ENCODE measurements at regions not wholly inside any gene's neighbourhood (a gene's known extent, or its start where the extent isn't known, plus 50 kb on each side); places are given as distances from the start of the nearest gene placed in this dataset.
"Not testable (repeated sequence)": the region's sequence is repeated elsewhere in the genome, so short reads cannot be mapped to it uniquely, and the experiment has no call there.

GRCh38 chr2:217593732-217594131 lies 409.1 kb downstream of the TNS1 start:
- DNase-seq (ENCODE audit: low read depth, low spot score) = peak; percentile 9

- DNase-seq (ENCODE audit: low read depth, low spot score) = no peak
These were observed 414.5 kb downstream of the TNS1 start for GRCh38 chr2:217588266-217588665.

GRCh38 chr2:217585362-217585761 lies 417.4 kb downstream of the TNS1 start:
- DNase-seq (ENCODE audit: low read depth, low spot score) = no peak

- not testable (repeated sequence) for DNase-seq (ENCODE audit: low read depth, low spot score)
These were observed 422.4 kb downstream of the TNS1 start for GRCh38 chr2:217580407-217580806.

- no peak for DNase-seq (ENCODE audit: low read depth, low spot score)
These were observed 429.2 kb downstream of the TNS1 start for GRCh38 chr2:217573571-217573970.

GRCh38 chr2:217570394-217570793 lies 432.4 kb downstream of the TNS1 start:
- no peak for DNase-seq (ENCODE audit: low read depth, low spot score)

- DNase-seq (ENCODE audit: low read depth, low spot score) = no peak
These were observed 434.4 kb downstream of the TNS1 start for GRCh38 chr2:217568289-217568971.

- DNase-seq (ENCODE audit: low read depth, low spot score) = no peak
These were observed 439.2 kb downstream of the TNS1 start for GRCh38 chr2:217563565-217563964.

GRCh38 chr2:217562871-217563480 lies 439.8 kb downstream of the TNS1 start:
- DNase-seq (ENCODE audit: low read depth, low spot score) = no peak

GRCh38 chr2:217559084-217559483 lies 443.7 kb downstream of the TNS1 start:
- DNase-seq (ENCODE audit: low read depth, low spot score) = no peak

GRCh38 chr2:217555081-217555876 lies 447.5 kb downstream of the TNS1 start:
- no peak for DNase-seq (ENCODE audit: low read depth, low spot score)

GRCh38 chr2:217553679-217554078 lies 449.1 kb downstream of the TNS1 start:
- no peak for DNase-seq (ENCODE audit: low read depth, low spot score)

- DNase-seq (ENCODE audit: low read depth, low spot score) = no peak
These were observed 449.6 kb downstream of the TNS1 start for GRCh38 chr2:217553202-217553601.

GRCh38 chr2:217552081-217552480 lies 450.7 kb downstream of the TNS1 start:
- DNase-seq (ENCODE audit: low read depth, low spot score) = no peak

- peak; percentile 40 for DNase-seq (ENCODE audit: low read depth, low spot score)
These were observed 451.4 kb downstream of the TNS1 start for GRCh38 chr2:217551252-217551899.

- DNase-seq (ENCODE audit: low read depth, low spot score) = no peak
These were observed 463.7 kb downstream of the TNS1 start for GRCh38 chr2:217539126-217539525.

- DNase-seq (ENCODE audit: low read depth, low spot score) = no peak
These were observed 464.1 kb downstream of the TNS1 start for GRCh38 chr2:217538719-217539118.

GRCh38 chr2:217535957-217536708 lies 466.7 kb downstream of the TNS1 start:
- DNase-seq (ENCODE audit: low read depth, low spot score) = no peak

- DNase-seq (ENCODE audit: low read depth, low spot score) = no peak
These were observed 472.3 kb downstream of the TNS1 start for GRCh38 chr2:217530392-217531090.

GRCh38 chr2:217529271-217529670 lies 473.5 kb downstream of the TNS1 start:
- DNase-seq (ENCODE audit: low read depth, low spot score) = no peak
